SK-N-SH (cell line): ENCODE measurements at regions not wholly inside any gene's neighbourhood (a gene's known extent, or its start where the extent isn't known, plus 50 kb on each side); places are given as distances from the start of the nearest gene placed in this dataset.

Source experiments
- MAX ChIP-seq: IDR thresholded peaks from 2 replicates; pipeline ENCODE4 v1.4.0; 2012; ENCODE audit warnings: low read depth
- TF ChIP-seq, protein P1 (sequence below): fragments of 200-600 bp; sonication (generic); IDR thresholded peaks from 2 replicates; pipeline ENCODE4 v1.6.1; 2017; ENCODE audit warnings: antibody characterized with exemption, mild to moderate bottlenecking, moderate library complexity

DNA sequence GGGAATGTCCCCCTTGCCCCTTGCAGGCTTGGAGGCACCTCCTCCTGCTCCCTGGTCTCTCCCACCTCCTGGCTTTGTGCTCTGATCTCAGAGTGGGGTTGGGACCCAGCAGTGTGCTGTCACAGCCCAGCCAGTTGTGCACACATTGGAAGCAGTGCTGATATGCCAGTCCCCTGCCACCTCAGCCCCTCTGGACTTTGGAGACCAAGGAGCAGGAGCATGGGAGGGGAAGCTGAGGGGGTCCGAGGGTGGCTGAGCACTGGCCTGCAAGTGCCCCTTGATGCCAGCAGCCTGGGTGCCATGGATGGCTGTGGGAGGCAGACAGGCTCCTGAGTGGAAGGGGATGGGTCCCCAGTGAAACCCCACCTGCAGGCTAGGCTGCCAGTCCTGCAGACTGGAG lies 235.4 kb downstream of the ZNF716 start:
- TF ChIP-seq, protein P1, sequence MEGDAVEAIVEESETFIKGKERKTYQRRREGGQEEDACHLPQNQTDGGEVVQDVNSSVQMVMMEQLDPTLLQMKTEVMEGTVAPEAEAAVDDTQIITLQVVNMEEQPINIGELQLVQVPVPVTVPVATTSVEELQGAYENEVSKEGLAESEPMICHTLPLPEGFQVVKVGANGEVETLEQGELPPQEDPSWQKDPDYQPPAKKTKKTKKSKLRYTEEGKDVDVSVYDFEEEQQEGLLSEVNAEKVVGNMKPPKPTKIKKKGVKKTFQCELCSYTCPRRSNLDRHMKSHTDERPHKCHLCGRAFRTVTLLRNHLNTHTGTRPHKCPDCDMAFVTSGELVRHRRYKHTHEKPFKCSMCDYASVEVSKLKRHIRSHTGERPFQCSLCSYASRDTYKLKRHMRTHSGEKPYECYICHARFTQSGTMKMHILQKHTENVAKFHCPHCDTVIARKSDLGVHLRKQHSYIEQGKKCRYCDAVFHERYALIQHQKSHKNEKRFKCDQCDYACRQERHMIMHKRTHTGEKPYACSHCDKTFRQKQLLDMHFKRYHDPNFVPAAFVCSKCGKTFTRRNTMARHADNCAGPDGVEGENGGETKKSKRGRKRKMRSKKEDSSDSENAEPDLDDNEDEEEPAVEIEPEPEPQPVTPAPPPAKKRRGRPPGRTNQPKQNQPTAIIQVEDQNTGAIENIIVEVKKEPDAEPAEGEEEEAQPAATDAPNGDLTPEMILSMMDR = no peak
- TF ChIP-seq MAX = no peak
